ENCODE measurements at regions not wholly inside any gene's neighbourhood (a gene's known extent, or its start where the extent isn't known, plus 50 kb on each side); places are given as distances from the start of the nearest gene placed in this dataset.

- TF ChIP-seq CTCF (IDR thresholded peaks at IDR 0.05) (no peak), EP300 (IDR thresholded peaks at IDR 0.05) (no peak)
Measured at GRCh38 chr4:154137320-154137905, 348.5 kb upstream of the SFRP2 start.

Measured in ovary (tissue), 3 donors.